WTC11 (cell line): ENCODE measurements at regions not wholly inside any gene's neighbourhood (a gene's known extent, or its start where the extent isn't known, plus 50 kb on each side); places are given as distances from the start of the nearest gene placed in this dataset.

ENCODE experiments used
- ATAC-seq: fragments of 200-7000 bp; cut with Tn5 transposase; 2 replicates; pipeline ENCODE4 v1.10.0; 2021; ENCODE audit warnings: mild to moderate bottlenecking, moderate library complexity
- CTCF ChIA-PET: fragments of 300-600 bp; sonication (Branson Sonifier 250); formaldehyde crosslinking; loops from one replicate; lab custom pipeline; 2021; ENCODE audit warnings: antibody characterized with exemption; lab: Charles Lee
- POLR2A ChIA-PET: fragments of 350-600 bp; sonication (Branson Sonifier 250); formaldehyde crosslinking; loops from one replicate; lab custom pipeline; 2021; ENCODE audit warnings: antibody characterized with exemption; lab: Charles Lee
- DNase-seq: peaks from one replicate; pipeline ENCODE4 v3.0.0; 2021; ENCODE audit warnings: low spot score
- H3K27ac Mint-ChIP-seq: 2 replicates; pipeline ENCODE4 v1.8.0; 2021; ENCODE audit warnings: mixed read lengths
- H3K27me3 Mint-ChIP-seq: 2 replicates; pipeline ENCODE4 v1.8.0; 2021; ENCODE audit warnings: low read depth, mild to moderate bottlenecking, moderate library complexity, mixed read lengths
- H3K36me3 Mint-ChIP-seq: 2 replicates; pipeline ENCODE4 v1.8.0; 2021; ENCODE audit warnings: mixed read lengths
- H3K4me1 Mint-ChIP-seq: 2 replicates; pipeline ENCODE4 v1.8.0; 2022; ENCODE audit warnings: mixed read lengths
- H3K4me3 Mint-ChIP-seq: 2 replicates; pipeline ENCODE4 v1.8.0; 2021; ENCODE audit warnings: mild to moderate bottlenecking, moderate library complexity, mixed read lengths
- H3K9me3 Mint-ChIP-seq: 2 replicates; pipeline ENCODE4 v1.8.0; 2021; ENCODE audit warnings: mixed read lengths
- CREB1 ChIP-seq: sonication (generic); formaldehyde crosslinking; IDR thresholded peaks from 2 replicates; pipeline ENCODE4 v1.8.0; 2023; ENCODE audit warnings: mild to moderate bottlenecking, missing genetic modification reagents
- FOXJ3 ChIP-seq: sonication (generic); formaldehyde crosslinking; IDR thresholded peaks from 2 replicates; pipeline ENCODE4 v1.9.0; 2021; ENCODE audit warnings: missing genetic modification reagents, mild to moderate bottlenecking, borderline replicate concordance
- GTF2I ChIP-seq: fragments of 250-450 bp; sonication (Bioruptor Pico); conservative IDR thresholded peaks from 2 replicates; pipeline ENCODE4 v1.4.0; 2021; ENCODE audit warnings: mild to moderate bottlenecking
- IRF1 ChIP-seq: sonication (generic); formaldehyde crosslinking; IDR thresholded peaks from 2 replicates; pipeline ENCODE4 v1.8.0; 2023; ENCODE audit warnings: missing genetic modification reagents
- JAZF1 ChIP-seq: fragments of 250-450 bp; sonication (Bioruptor Pico); IDR thresholded peaks from 2 replicates; pipeline ENCODE4 v1.9.0; 2021; ENCODE audit warnings: moderate library complexity, mild to moderate bottlenecking, inconsistent platforms
- MAX ChIP-seq: sonication (generic); formaldehyde crosslinking; IDR thresholded peaks from 2 replicates; pipeline ENCODE4 v1.8.0; 2022; ENCODE audit warnings: mild to moderate bottlenecking, missing genetic modification reagents
- NR2C2 ChIP-seq: sonication (generic); formaldehyde crosslinking; IDR thresholded peaks from 2 replicates; pipeline ENCODE4 v1.8.0; 2022; ENCODE audit warnings: mild to moderate bottlenecking, missing genetic modification reagents
- PREB ChIP-seq: sonication (generic); formaldehyde crosslinking; IDR thresholded peaks from 2 replicates; pipeline ENCODE4 v1.8.1; 2022; ENCODE audit warnings: mild to moderate bottlenecking, missing genetic modification reagents, moderate library complexity, borderline replicate concordance
- SMAD3 ChIP-seq: sonication (generic); formaldehyde crosslinking; IDR thresholded peaks from 2 replicates; pipeline ENCODE4 v1.8.0; 2022; ENCODE audit warnings: missing genetic modification reagents, mild to moderate bottlenecking, borderline replicate concordance
- TCF7 ChIP-seq: sonication (generic); formaldehyde crosslinking; IDR thresholded peaks from 2 replicates; pipeline ENCODE4 v1.8.0; 2022; ENCODE audit warnings: mild to moderate bottlenecking, low read depth, missing genetic modification reagents, moderate library complexity
- TEAD1 ChIP-seq: sonication (generic); formaldehyde crosslinking; IDR thresholded peaks from 2 replicates; pipeline ENCODE4 v1.8.0; 2022; ENCODE audit warnings: mild to moderate bottlenecking, missing genetic modification reagents
- TP53 ChIP-seq: sonication (generic); formaldehyde crosslinking; IDR thresholded peaks from 2 replicates; pipeline ENCODE4 v1.8.1; 2023; ENCODE audit warnings: mild to moderate bottlenecking, missing genetic modification reagents
- ZBTB43 ChIP-seq: sonication (generic); formaldehyde crosslinking; IDR thresholded peaks from 2 replicates; pipeline ENCODE4 v1.8.1; 2023; ENCODE audit warnings: mild to moderate bottlenecking, missing genetic modification reagents
- ZNF232 ChIP-seq: sonication (generic); formaldehyde crosslinking; IDR thresholded peaks from 2 replicates; pipeline ENCODE4 v1.8.0; 2022; ENCODE audit warnings: mild to moderate bottlenecking, missing genetic modification reagents
- ZNF263 ChIP-seq: sonication (generic); formaldehyde crosslinking; IDR thresholded peaks from 2 replicates; pipeline ENCODE4 v1.8.1; 2022; ENCODE audit warnings: low read depth, mild to moderate bottlenecking, moderate library complexity, missing genetic modification reagents
- ZNF317 ChIP-seq: sonication (generic); formaldehyde crosslinking; IDR thresholded peaks from 2 replicates; pipeline ENCODE4 v1.8.1; 2023; ENCODE audit warnings: low read depth, mild to moderate bottlenecking, moderate library complexity, missing genetic modification reagents, borderline replicate concordance
- ZNF396 ChIP-seq: fragments of 250-450 bp; sonication (Bioruptor Pico); IDR thresholded peaks from 2 replicates; pipeline ENCODE4 v1.8.0; 2021; ENCODE audit warnings: mild to moderate bottlenecking, moderate library complexity, borderline replicate concordance
- ZNF423 ChIP-seq: fragments of 250-450 bp; sonication (Bioruptor Pico); IDR thresholded peaks from 2 replicates; pipeline ENCODE4 v2.1.2; 2022; ENCODE audit warnings: mild to moderate bottlenecking, moderate library complexity
- TF ChIP-seq, protein P1 (sequence below): sonication (generic); formaldehyde crosslinking; IDR thresholded peaks from 2 replicates; pipeline ENCODE4 v1.8.1; 2023; ENCODE audit warnings: mild to moderate bottlenecking, missing genetic modification reagents, borderline replicate concordance
- TF ChIP-seq, protein P2 (sequence below): fragments of 250-450 bp; sonication (Bioruptor Pico); IDR thresholded peaks from 2 replicates; pipeline ENCODE4 v2.1.2; 2022; ENCODE audit warnings: mild to moderate bottlenecking, moderate library complexity
- TF ChIP-seq, protein P3 (sequence below): sonication (generic); formaldehyde crosslinking; IDR thresholded peaks from 2 replicates; pipeline ENCODE4 v1.8.0; 2022; ENCODE audit warnings: mild to moderate bottlenecking, missing genetic modification reagents
- TF ChIP-seq, protein P4 (sequence below): sonication (generic); formaldehyde crosslinking; IDR thresholded peaks from 2 replicates; pipeline ENCODE4 v1.8.1; 2023; ENCODE audit warnings: mild to moderate bottlenecking, moderate library complexity, missing genetic modification reagents

GRCh38 chrX:107348990-107349389 is 100.5 kb upstream of the FRMPD3 start (continued):
- TF ChIP-seq, protein P1, sequence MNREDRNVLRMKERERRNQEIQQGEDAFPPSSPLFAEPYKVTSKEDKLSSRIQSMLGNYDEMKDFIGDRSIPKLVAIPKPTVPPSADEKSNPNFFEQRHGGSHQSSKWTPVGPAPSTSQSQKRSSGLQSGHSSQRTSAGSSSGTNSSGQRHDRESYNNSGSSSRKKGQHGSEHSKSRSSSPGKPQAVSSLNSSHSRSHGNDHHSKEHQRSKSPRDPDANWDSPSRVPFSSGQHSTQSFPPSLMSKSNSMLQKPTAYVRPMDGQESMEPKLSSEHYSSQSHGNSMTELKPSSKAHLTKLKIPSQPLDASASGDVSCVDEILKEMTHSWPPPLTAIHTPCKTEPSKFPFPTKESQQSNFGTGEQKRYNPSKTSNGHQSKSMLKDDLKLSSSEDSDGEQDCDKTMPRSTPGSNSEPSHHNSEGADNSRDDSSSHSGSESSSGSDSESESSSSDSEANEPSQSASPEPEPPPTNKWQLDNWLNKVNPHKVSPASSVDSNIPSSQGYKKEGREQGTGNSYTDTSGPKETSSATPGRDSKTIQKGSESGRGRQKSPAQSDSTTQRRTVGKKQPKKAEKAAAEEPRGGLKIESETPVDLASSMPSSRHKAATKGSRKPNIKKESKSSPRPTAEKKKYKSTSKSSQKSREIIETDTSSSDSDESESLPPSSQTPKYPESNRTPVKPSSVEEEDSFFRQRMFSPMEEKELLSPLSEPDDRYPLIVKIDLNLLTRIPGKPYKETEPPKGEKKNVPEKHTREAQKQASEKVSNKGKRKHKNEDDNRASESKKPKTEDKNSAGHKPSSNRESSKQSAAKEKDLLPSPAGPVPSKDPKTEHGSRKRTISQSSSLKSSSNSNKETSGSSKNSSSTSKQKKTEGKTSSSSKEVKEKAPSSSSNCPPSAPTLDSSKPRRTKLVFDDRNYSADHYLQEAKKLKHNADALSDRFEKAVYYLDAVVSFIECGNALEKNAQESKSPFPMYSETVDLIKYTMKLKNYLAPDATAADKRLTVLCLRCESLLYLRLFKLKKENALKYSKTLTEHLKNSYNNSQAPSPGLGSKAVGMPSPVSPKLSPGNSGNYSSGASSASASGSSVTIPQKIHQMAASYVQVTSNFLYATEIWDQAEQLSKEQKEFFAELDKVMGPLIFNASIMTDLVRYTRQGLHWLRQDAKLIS (CRISPR knock-in tag) = no peak
- no peak for TF ChIP-seq TCF7 (CRISPR knock-in tag)

DNA sequence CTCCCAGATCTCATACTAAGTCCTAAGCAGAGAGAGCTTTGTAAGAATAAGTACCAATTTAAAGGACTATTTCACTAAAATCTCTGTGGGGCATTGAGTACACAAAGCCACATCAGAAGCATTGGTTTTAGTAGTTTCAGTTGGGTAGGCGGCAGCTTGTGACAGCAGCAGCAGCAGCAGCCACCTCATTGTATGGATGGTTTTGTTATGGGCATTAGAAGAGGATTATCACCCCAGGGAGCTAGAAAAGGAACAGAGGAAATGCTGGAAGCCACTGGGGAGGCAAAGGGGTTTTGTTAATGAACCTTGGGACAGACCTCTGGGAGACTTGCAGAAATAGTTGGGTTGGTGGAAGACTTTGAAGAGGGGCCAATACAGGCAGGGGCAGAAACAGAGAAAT is 93.9 kb upstream of the FRMPD3 start:
- TF ChIP-seq IRF1 (CRISPR knock-in tag) = no peak
- no peak for TF ChIP-seq NR2C2 (CRISPR knock-in tag)
- peak; percentile 50; the same call in 1 of the 2 replicates for TF ChIP-seq ZNF423 (CRISPR knock-in tag)
- TF ChIP-seq, all 79 proteins: peak for 1
- CTCF ChIA-PET = interaction anchor here (0.9 to 1.4 kb wide), 2 partner anchors 17 to 31 kb away, joined by 3 to 4 read pairs; no protein-coding TSS in a partner anchor
- peaks cover 31% of the 10 kb centered on the region for H3K4me1 Mint-ChIP-seq
- POLR2A ChIA-PET = interaction anchor here (1.0 kb wide), 1 partner anchor 16 kb away, joined by 4 read pairs; no protein-coding TSS in a partner anchor
- peak; percentile 90 for ATAC-seq
- no peak for DNase-seq
- H3K27me3 Mint-ChIP-seq = peaks cover 52% of the 10 kb centered on the region
- peak overlapping the region; percentile 43 for H3K4me3 Mint-ChIP-seq
- peaks cover 6% of the 10 kb centered on the region for H3K9me3 Mint-ChIP-seq
- H3K27ac Mint-ChIP-seq = no peak overlapping the region
- 0 out of 2 replicates have a peak, but pooled peaks cover 5% of the 10 kb centered on the region for H3K36me3 Mint-ChIP-seq

GRCh38 chrX:107360788-107361360 is 88.6 kb upstream of the FRMPD3 start:
- H3K27ac Mint-ChIP-seq = no peak overlapping the region
- no peak for DNase-seq
- no peaks in the 10 kb centered on the region for H3K9me3 Mint-ChIP-seq
- no peak overlapping the region for H3K4me3 Mint-ChIP-seq
- H3K36me3 Mint-ChIP-seq = no peaks in the 10 kb centered on the region
- ChIA-PET POLR2A (no interaction called here), CTCF (interaction anchor here (0.9 kb wide), 1 partner anchor 90 kb away, joined by 3 read pairs; no protein-coding TSS in a partner anchor)
- peaks cover 19% of the 10 kb centered on the region for H3K4me1 Mint-ChIP-seq
- no peak for ATAC-seq
- H3K27me3 Mint-ChIP-seq = peaks cover 23% of the 10 kb centered on the region
- TF ChIP-seq PREB (CRISPR knock-in tag) (no peak), ZNF396 (no peak), FOXJ3 (CRISPR knock-in tag) (no peak), ZNF317 (CRISPR knock-in tag) (no peak), MAX (CRISPR knock-in tag) (no peak), SMAD3 (CRISPR knock-in tag) (no peak), TEAD1 (CRISPR knock-in tag) (no peak), ZNF232 (CRISPR knock-in tag) (no peak), JAZF1 (no peak), ZNF263 (no peak), ZBTB43 (CRISPR knock-in tag) (no peak), TP53 (CRISPR knock-in tag) (no peak), GTF2I (no peak), CREB1 (CRISPR knock-in tag) (no peak)
- TF ChIP-seq, protein P2, sequence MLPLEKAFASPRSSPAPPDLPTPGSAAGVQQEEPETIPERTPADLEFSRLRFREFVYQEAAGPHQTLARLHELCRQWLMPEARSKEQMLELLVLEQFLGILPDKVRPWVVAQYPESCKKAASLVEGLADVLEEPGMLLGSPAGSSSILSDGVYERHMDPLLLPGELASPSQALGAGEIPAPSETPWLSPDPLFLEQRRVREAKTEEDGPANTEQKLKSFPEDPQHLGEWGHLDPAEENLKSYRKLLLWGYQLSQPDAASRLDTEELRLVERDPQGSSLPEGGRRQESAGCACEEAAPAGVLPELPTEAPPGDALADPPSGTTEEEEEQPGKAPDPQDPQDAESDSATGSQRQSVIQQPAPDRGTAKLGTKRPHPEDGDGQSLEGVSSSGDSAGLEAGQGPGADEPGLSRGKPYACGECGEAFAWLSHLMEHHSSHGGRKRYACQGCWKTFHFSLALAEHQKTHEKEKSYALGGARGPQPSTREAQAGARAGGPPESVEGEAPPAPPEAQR (CRISPR knock-in tag) = no peak
- TF ChIP-seq, protein P3, sequence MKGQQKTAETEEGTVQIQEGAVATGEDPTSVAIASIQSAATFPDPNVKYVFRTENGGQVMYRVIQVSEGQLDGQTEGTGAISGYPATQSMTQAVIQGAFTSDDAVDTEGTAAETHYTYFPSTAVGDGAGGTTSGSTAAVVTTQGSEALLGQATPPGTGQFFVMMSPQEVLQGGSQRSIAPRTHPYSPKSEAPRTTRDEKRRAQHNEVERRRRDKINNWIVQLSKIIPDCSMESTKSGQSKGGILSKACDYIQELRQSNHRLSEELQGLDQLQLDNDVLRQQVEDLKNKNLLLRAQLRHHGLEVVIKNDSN = no peak
- TF ChIP-seq, protein P4, sequence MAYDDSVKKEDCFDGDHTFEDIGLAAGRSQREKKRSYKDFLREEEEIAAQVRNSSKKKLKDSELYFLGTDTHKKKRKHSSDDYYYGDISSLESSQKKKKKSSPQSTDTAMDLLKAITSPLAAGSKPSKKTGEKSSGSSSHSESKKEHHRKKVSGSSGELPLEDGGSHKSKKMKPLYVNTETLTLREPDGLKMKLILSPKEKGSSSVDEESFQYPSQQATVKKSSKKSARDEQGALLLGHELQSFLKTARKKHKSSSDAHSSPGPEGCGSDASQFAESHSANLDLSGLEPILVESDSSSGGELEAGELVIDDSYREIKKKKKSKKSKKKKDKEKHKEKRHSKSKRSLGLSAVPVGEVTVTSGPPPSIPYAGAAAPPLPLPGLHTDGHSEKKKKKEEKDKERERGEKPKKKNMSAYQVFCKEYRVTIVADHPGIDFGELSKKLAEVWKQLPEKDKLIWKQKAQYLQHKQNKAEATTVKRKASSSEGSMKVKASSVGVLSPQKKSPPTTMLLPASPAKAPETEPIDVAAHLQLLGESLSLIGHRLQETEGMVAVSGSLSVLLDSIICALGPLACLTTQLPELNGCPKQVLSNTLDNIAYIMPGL (CRISPR knock-in tag) = no peak
